Globus pallidus (tissue), 1 donor: ENCODE measurements at regions not wholly inside any gene's neighbourhood (a gene's known extent, or its start where the extent isn't known, plus 50 kb on each side); places are given as distances from the start of the nearest gene placed in this dataset.

ENCODE experiments used
- DNase-seq: peaks from one replicate; pipeline ENCODE4 v3.0.0-alpha.2; 2015; ENCODE audit warnings: low spot score

DNA sequence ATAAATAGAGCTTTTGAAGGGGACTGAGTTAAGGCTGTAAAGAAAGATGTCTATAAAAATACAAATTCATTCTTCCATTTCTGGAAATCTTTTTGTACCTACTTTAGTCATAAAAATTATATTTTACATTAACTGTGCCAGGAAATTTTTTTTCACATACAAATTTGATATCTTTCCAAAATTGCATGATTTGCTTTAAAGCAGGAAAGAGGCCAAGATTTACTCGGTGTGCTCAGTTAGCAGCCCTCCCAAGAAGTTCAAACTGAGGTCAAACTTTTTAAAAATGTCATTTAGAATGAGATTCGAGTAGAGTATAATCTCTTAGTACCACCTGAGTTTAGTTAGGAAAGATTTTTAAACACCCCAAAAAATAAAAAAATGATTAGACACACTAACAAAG lies 173.2 kb upstream of the GRIP1 start:
- DNase-seq: no peak

DNA sequence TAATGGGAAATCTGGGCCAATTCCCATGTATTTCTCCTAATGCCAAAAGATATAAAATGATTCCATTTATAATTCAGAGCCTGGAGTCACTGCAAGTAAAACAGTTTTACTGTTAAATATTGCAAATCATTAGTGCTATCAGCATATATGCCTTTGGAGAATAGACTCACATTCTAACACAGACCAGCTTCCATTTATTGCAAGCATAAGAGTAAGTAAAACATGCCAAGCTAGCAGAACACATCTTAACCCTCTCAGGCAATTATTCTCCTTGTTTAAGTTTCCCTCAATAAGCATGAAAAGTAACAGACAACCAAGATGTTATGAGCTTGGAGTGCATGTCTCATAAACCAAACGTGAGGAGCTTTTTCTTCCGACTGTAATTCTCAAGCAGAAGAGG lies 173.9 kb upstream of the GRIP1 start:
- DNase-seq: no peak

GRCh38 chr12:66859751-66860440 lies 181.0 kb upstream of the GRIP1 start:
- DNase-seq: no peak

DNA sequence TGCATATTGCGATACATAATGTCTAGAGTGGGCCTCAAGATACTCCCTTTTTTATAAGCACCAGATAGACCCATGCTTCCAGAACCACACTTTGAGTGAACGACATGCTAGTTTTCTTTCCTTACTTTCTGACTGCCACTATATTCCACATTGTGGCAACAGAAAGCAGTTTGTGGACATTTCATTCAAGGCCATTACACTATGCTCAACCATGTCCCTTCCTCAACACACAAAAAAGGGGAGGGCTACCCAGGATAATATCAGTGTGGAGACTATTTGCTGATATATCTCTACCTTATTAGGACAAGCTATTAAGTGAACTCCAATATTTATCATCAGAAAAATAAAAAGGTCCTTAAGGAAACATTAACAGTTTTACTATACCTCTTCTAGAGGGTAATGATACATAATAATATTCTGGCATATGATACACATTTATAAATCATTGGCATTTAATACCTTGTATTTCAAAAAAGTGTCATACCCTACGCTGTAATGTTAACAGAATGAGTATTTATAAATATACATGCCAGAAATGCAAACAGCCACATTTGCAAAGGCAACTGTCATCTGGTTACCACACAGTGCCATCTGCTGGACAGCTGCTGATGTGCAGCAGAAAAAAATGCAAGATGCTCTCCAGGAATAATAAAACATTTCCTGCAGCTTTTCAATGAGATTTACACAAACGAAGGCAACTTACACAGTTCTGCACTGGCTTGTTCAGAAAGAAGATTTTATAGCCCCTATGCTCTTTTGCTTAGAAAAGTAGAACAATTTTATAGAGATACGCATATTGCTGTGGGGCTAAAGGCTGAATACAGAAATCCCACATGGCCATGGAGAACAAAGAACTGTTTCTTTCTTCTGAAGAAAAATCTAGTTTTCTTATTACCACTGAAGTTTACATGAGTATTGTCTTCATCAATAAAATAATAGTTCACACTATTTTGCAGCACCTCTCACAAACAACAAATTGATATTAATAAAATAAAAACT lies 182.2 kb upstream of the GRIP1 start:
- peak; percentile 48 for DNase-seq

- no peak for DNase-seq
These were observed 183.6 kb upstream of the GRIP1 start for GRCh38 chr12:66862356-66862985.

DNA sequence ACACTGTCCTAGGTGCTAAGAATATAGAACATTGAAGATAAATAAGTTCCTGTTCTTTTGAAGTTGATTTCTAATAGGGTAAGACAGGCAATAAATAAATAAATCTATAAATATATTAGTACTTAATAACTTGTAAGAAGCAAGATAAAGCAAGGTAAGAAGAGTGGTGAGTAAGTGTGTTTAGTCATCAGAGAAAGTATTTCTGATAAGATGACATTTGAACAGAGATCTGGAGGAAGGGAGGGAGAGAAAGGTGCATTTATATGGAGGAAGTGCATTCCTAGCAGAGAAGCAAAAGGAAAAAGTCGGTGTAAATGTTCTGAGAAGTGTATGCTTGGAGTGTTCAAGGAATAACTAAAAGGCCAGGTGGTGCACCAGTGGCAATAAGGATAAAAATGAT lies 184.4 kb upstream of the GRIP1 start:
- DNase-seq: no peak

GRCh38 chr12:66877925-66878324 lies 199.0 kb upstream of the GRIP1 start:
- no peak for DNase-seq

DNA sequence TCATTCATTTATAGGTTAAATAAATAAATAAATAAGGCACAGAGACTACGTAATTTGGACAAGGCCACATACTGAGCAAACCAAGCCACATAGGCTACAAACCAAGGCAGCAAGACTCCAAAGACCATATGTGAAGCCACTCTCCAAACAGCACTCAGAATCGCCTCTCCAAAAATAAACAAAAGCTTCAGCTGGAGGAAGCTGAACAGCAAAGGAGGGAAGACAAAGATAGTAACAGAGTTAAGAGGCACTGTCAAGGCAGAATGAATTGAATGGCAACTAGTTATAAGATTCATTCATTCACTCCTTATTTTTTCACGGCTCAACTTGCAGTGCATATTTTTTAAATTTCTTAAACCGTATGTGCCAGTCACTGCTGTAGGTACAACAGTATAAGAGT lies 200.5 kb upstream of the GRIP1 start:
- DNase-seq: no peak

- DNase-seq: no peak
These were observed 202.5 kb upstream of the GRIP1 start for GRCh38 chr12:66881386-66881785.

DNA sequence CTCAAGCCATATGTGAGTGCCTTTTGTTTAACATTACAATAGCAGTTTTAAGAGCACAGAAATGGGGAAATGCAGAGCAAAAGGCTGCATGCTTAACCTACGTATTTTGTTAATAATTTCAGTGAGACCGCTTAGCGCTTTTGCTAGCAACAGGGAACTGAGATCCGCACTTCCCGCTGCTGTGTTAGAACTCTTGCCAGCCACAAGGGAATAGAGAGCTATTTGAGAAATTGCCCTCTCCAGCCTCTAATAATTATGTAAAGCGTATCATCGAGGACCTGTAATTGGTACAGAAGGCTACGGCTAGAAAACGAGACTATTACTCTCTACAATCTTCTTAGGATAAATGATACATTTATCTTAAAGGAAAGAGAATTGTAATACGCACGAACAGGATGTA lies 205.2 kb upstream of the GRIP1 start:
- no peak for DNase-seq

DNA sequence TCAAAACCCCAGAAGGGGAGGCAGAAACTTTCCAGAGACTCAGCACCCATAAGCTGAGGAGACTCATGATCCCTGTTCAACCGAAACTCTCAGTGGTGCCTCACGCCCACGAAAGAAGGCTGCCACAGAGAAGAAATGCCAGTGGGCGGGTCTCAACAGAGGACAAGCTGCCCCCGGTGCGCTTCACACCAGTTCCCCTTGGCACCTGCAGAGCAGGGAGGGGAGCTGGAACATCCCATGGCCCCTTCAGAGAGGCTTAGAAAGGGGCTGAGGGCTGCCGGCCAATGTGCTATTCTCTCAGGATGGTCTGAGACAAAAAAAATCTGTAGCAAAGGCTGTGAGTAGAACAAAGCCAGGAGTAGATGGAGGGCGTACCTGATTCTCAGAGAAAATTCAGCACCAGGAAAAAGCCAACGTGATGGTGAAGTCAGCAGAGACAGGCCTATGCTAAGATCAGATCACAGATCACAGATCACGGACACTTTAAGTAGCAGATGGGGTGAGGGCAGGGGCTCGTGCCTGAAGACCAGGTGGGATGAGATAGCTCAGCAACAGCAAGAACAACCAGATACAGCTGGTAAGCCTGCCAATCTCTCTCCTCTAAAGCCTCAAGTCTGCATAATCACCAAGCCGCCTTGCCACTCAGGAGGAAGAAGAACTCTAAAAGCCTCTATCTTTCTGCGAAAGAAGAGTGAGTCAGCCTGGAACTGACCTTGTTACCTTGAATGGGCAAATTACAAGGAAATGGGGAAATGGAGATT lies 206.4 kb upstream of the GRIP1 start:
- no peak for DNase-seq

DNA sequence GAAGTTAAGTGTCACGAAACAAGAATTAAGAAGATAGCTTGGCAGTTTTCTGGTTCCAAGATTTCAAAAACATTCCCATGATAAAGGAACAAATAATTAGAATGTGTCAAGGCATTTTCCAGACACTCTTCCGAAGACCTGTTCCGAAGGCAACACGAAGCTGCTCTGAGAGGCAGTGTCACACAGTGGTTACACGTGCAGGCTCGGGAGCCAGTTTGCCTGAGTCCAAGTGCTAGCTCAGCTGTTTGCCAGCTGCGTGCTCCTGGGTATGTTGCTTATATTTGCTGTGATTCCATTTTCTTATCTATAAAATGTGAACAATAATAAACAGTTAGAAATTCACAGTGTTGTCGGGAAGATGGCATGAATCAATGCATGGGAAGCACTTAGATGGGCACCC lies 217.9 kb upstream of the GRIP1 start:
- no peak for DNase-seq

DNA sequence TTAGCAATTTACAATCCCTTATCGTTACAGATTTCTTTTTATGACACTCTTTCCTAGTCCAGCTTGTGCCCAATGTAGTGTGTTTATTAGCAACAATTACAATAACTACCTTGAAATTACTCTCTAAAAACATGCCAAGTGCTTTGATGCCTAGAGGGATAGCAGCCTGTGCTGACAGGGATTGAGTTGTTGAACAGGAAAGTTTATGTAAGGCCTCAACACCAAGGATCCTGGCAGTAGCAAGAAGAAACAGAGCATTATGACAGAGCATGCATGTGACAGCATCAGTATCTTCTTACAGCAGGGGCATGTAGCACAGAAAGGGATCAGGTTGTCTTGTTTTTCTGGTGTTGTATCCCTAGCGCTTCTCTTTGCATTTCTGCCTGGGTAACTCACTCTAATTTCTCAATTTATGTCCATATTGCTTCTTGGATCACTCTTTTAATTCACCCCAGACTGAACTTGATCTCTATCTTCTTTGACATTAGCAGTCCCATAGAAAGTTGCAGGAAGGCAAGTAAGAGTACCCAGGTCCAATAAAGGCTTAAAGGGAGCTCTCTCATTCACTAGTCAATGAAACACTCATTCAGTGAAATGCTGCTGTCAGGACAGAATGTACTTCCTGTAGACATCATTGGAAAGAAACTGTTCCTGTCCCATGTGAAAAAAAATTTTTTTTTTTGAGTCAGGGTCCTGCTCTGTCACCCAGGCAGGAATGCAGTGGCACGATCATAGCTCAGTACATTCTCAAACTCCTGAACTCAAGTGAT lies 220.0 kb upstream of the GRIP1 start:
- DNase-seq: no peak

- no peak for DNase-seq
These were observed 220.7 kb upstream of the GRIP1 start for GRCh38 chr12:66899588-66899987.

DNA sequence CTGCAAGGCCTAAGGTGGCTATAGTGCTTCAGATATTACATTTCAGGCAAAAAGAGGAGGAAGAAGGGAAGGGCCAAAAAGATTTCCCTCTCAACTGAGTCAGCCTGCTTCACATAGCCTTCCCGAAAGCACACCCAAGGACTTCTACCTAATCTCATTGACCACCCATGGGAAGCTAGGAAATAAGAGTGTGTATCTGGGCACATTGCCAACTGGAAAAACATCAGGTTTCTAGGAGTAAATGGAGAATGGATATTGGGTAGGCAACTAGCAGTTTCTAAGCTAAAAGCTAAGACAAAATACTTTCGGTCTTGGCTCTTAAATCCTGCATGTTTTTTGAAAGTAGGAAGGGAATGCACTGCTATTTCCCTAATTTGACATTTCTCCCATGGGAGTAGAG lies 221.7 kb upstream of the GRIP1 start:
- DNase-seq: no peak

- no peak for DNase-seq
These were observed 222.5 kb upstream of the GRIP1 start for GRCh38 chr12:66901138-66901932.

GRCh38 chr12:66902020-66902419 lies 223.1 kb upstream of the GRIP1 start:
- DNase-seq: no peak

DNA sequence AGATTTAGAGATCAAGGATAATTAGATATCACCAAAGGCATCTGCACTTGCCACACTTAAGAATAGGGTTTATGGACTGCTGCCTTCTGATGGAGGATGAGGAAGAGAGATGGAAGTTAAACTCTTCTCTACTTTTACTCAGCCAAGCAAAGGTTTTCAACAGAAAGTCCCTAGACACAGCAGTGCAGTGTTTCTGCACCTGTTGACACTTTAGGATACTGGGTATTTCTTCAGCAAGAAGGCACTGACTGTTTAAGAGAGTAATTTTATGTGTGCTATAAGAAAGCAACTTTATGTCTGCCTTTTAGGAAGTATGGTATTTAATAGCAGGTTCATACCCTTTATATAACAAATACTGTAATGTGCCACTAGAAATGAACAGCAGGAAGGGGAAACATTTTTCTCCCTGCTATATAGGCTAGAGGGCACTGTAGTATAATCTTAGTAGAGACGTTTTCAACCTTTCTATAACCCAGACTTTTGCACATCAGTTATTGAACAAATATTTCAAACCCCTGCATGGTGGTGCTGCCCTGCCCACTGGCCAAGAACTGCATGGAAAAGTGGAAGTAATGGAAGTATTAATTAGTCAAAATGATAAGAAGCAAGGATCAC lies 225.0 kb upstream of the GRIP1 start:
- DNase-seq: no peak

GRCh38 chr12:66905201-66905600 lies 226.3 kb upstream of the GRIP1 start:
- DNase-seq: no peak

DNA sequence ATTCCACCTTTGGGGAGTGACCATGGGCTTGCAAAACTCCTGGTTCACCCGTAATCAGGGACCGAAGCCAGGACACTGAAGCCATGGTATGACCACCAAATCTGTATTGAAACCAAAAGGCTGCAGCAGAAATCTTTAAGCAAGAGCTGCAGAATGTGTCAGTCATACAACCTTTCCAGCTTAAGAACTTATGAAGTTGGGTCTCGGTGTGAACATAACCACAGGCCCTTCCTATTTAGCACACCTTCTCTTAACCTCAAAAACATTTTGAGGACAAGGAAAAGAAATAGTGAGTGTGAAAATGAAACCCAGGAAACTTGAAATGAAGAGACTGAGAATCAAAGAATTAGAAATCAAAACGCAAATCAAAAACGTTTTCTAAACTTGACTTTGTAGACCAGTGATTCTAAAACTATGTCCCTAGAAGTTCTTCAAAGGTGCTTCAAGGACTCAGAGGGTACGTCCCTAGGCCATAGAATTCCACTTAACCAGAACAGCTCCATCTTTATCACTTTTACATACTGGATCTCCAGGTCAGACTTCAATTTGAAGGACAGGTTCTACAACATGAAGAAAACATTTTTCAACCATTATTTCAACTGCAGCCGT lies 231.6 kb upstream of the GRIP1 start:
- no peak for DNase-seq
